Peyer's patch (tissue), 4 donors: ENCODE measurements at regions not wholly inside any gene's neighbourhood (a gene's known extent, or its start where the extent isn't known, plus 50 kb on each side); places are given as distances from the start of the nearest gene placed in this dataset.

Source experiments
- DNase-seq, 3 donors: peaks; one replicate each; pipeline ENCODE4 v3.0.0-alpha.2; 2017 to 2019
- H3K27ac ChIP-seq, 4 donors: fragments of 200-600 bp; sonication (generic); one replicate each; pipeline ENCODE4 v1.5.1; 2016 to 2019
- H3K27me3 ChIP-seq, 2 donors: fragments of 200-600 bp; sonication (generic); one replicate each; pipeline ENCODE4 v1.5.1; 2019
- H3K36me3 ChIP-seq, 3 donors: fragments of 200-600 bp; sonication (generic); one replicate each; pipeline ENCODE4 v1.5.1; 2016 to 2019
- H3K4me1 ChIP-seq, 4 donors: fragments of 200-600 bp; sonication (generic); one replicate each; pipeline ENCODE4 v1.5.1; 2016 to 2019
- H3K4me3 ChIP-seq, 4 donors: fragments of 200-600 bp; sonication (generic); 1 replicate in 3 of 4; 2 replicates in 1 of 4; pipeline ENCODE4 v1.5.1; 2016 to 2019; ENCODE audit warnings: mild to moderate bottlenecking in 1 of 4
- H3K9me3 ChIP-seq, 4 donors: fragments of 200-600 bp; sonication (generic); one replicate each; pipeline ENCODE4 v1.5.1; 2016 to 2019; ENCODE audit warnings: mild to moderate bottlenecking in 1 of 4
- CTCF ChIP-seq, 6 experiments: fragments of 450-650 bp in 4 of 6; fragments of 200-600 bp in 2 of 6; sonication (generic) in 1 of 6; IDR thresholded peaks; one replicate each; pipeline ENCODE4 v1.5.1; 2017 to 2019; ENCODE audit warnings: antibody characterized with exemption in 6 of 6, mild to moderate bottlenecking in 3 of 6, moderate library complexity in 1 of 6
- POLR2A ChIP-seq, 2 donors: fragments of 450-650 bp; IDR thresholded peaks; one replicate each; pipeline ENCODE4 v1.5.1; 2017; ENCODE audit warnings: antibody characterized with exemption in 2 of 2, mild to moderate bottlenecking in 2 of 2, moderate library complexity in 2 of 2

- no peak for TF ChIP-seq CTCF (IDR thresholded peaks at IDR 0.05)
- TF ChIP-seq POLR2A (IDR thresholded peaks at IDR 0.05) = no peak
- Histone ChIP-seq H3K9me3 (no peaks in the 10 kb centered on the region), H3K27ac (no peak overlapping the region), H3K36me3 (no peaks in the 10 kb centered on the region), H3K27me3 (no peaks in the 10 kb centered on the region), H3K4me1 (no peaks in the 10 kb centered on the region), H3K4me3 (no peak overlapping the region)
- no peak for DNase-seq
These were observed 84.6 kb upstream of the STEAP4 start for GRCh38 chr7:88391247-88391646.

- Histone ChIP-seq H3K36me3 (no peaks in the 10 kb centered on the region), H3K27ac (no peak overlapping the region), H3K27me3 (no peaks in the 10 kb centered on the region), H3K4me3 (no peak overlapping the region), H3K9me3 (no peaks in the 10 kb centered on the region), H3K4me1 (no peaks in the 10 kb centered on the region)
- TF ChIP-seq CTCF (IDR thresholded peaks at IDR 0.05) (no peak), POLR2A (IDR thresholded peaks at IDR 0.05) (no peak)
- DNase-seq = no peak
These were observed 80.7 kb upstream of the STEAP4 start for GRCh38 chr7:88387368-88387767.

- Histone ChIP-seq H3K27ac (no peak overlapping the region), H3K9me3 (no peaks in the 10 kb centered on the region), H3K4me3 (no peak overlapping the region), H3K4me1 (no peaks in the 10 kb centered on the region), H3K27me3 (no peaks in the 10 kb centered on the region), H3K36me3 (no peaks in the 10 kb centered on the region)
- TF ChIP-seq CTCF (IDR thresholded peaks at IDR 0.05) = no peak
- no peak for TF ChIP-seq POLR2A (IDR thresholded peaks at IDR 0.05)
- DNase-seq = no peak
These were observed 80.0 kb upstream of the STEAP4 start for GRCh38 chr7:88386665-88387156.

- no peaks in the 10 kb centered on the region for H3K27me3 ChIP-seq
- H3K4me1 ChIP-seq = no peaks in the 10 kb centered on the region
- TF ChIP-seq POLR2A (IDR thresholded peaks at IDR 0.05) (no peak), CTCF (IDR thresholded peaks at IDR 0.05) (no peak)
- DNase-seq = no peak
- H3K36me3 ChIP-seq = no peaks in the 10 kb centered on the region
- H3K27ac ChIP-seq = no peak overlapping the region
- no peaks in the 10 kb centered on the region for H3K9me3 ChIP-seq
- H3K4me3 ChIP-seq = no peak overlapping the region
These were observed 70.7 kb upstream of the STEAP4 start for GRCh38 chr7:88377434-88377833.

GRCh38 chr7:88368686-88369085, 62.0 kb upstream of the STEAP4 start:
- no peaks in the 10 kb centered on the region for H3K27me3 ChIP-seq
- no peak for DNase-seq
- no peak overlapping the region for H3K4me3 ChIP-seq
- TF ChIP-seq CTCF (IDR thresholded peaks at IDR 0.05) = no peak
- TF ChIP-seq POLR2A (IDR thresholded peaks at IDR 0.05) = no peak
- H3K4me1 ChIP-seq = no peaks in the 10 kb centered on the region
- no peaks in the 10 kb centered on the region for H3K9me3 ChIP-seq
- no peaks in the 10 kb centered on the region for H3K36me3 ChIP-seq
- no peak overlapping the region for H3K27ac ChIP-seq

- Histone ChIP-seq H3K27me3 (no peaks in the 10 kb centered on the region), H3K4me1 (no peaks in the 10 kb centered on the region), H3K9me3 (no peaks in the 10 kb centered on the region), H3K36me3 (no peaks in the 10 kb centered on the region), H3K27ac (no peak overlapping the region), H3K4me3 (no peak overlapping the region)
- no peak for DNase-seq
- TF ChIP-seq CTCF (IDR thresholded peaks at IDR 0.05) (no peak), POLR2A (IDR thresholded peaks at IDR 0.05) (no peak)
These were observed 60.2 kb upstream of the STEAP4 start for GRCh38 chr7:88366845-88367244.
